GM19395 (cell line): ENCODE measurements at regions not wholly inside any gene's neighbourhood (a gene's known extent, or its start where the extent isn't known, plus 50 kb on each side); places are given as distances from the start of the nearest gene placed in this dataset.
"Not testable (repeated sequence)": the region's sequence is repeated elsewhere in the genome, so short reads cannot be mapped to it uniquely, and the experiment has no call there.

Experiments used
- ATAC-seq: cut with Tn5 transposase; IDR thresholded peaks from one replicate; pipeline ENCODE4 v1.9.1; 2021; ENCODE audit warnings: mild to moderate bottlenecking, moderate library complexity; ENCODE audit not compliant: unreplicated experiment

GRCh38 chr17:20935740-20936139 is 107.1 kb downstream of the USP22 start:
- no peak for ATAC-seq

- ATAC-seq: no peak
These were observed 104.6 kb downstream of the USP22 start for GRCh38 chr17:20938244-20938643.

GRCh38 chr17:20938988-20939615 is 103.7 kb downstream of the USP22 start:
- ATAC-seq: no peak

GRCh38 chr17:20941872-20942271 is 100.9 kb downstream of the USP22 start:
- ATAC-seq: no peak

- no peak for ATAC-seq
These were observed 98.6 kb downstream of the USP22 start for GRCh38 chr17:20944014-20944865.

- not testable (repeated sequence) for ATAC-seq
These were observed 95.1 kb downstream of the USP22 start for GRCh38 chr17:20947708-20948107.

GRCh38 chr17:20948984-20949777 is 93.6 kb downstream of the USP22 start:
- ATAC-seq: no peak
